Loucy (cell line): ENCODE measurements at regions not wholly inside any gene's neighbourhood (a gene's known extent, or its start where the extent isn't known, plus 50 kb on each side); places are given as distances from the start of the nearest gene placed in this dataset.

Experiments
- EZH2phosphoT487 ChIP-seq: fragments of 200-600 bp; IDR thresholded peaks from 2 replicates; pipeline ENCODE4 v1.6.1; 2018; ENCODE audit warnings: antibody characterized with exemption, mild to moderate bottlenecking, moderate library complexity, borderline replicate concordance
- TF ChIP-seq, protein P1 (sequence below): fragments of 200-600 bp; sonication (generic); conservative IDR thresholded peaks from 2 replicates; pipeline ENCODE4 v1.5.1; 2014; ENCODE audit warnings: mild to moderate bottlenecking, antibody characterized with exemption, low read length

DNA sequence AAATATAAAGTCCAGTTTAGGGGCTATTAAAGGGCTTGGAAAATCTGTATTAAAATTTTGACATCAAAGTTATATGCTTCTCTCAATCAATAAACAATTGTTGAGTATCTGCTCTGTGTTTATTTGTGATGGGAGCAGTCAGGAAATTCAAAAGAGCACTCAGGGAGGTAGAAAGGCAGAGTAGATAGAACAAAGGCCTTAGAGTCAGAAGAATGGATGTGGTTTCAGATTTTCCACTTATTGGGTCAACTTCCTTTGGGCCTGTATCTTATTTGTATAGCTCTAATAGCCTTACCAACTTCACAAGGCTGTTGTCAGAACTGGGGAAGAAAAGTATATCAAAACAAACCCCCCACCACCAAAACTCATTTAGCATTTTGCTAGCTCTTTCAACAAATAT lies 302.6 kb downstream of the SPRY2 start:
- TF ChIP-seq, protein P1, sequence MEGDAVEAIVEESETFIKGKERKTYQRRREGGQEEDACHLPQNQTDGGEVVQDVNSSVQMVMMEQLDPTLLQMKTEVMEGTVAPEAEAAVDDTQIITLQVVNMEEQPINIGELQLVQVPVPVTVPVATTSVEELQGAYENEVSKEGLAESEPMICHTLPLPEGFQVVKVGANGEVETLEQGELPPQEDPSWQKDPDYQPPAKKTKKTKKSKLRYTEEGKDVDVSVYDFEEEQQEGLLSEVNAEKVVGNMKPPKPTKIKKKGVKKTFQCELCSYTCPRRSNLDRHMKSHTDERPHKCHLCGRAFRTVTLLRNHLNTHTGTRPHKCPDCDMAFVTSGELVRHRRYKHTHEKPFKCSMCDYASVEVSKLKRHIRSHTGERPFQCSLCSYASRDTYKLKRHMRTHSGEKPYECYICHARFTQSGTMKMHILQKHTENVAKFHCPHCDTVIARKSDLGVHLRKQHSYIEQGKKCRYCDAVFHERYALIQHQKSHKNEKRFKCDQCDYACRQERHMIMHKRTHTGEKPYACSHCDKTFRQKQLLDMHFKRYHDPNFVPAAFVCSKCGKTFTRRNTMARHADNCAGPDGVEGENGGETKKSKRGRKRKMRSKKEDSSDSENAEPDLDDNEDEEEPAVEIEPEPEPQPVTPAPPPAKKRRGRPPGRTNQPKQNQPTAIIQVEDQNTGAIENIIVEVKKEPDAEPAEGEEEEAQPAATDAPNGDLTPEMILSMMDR = no peak
- no peak for TF ChIP-seq EZH2phosphoT487
